ENCODE measurements at regions not wholly inside any gene's neighbourhood (a gene's known extent, or its start where the extent isn't known, plus 50 kb on each side); places are given as distances from the start of the nearest gene placed in this dataset.

DNA sequence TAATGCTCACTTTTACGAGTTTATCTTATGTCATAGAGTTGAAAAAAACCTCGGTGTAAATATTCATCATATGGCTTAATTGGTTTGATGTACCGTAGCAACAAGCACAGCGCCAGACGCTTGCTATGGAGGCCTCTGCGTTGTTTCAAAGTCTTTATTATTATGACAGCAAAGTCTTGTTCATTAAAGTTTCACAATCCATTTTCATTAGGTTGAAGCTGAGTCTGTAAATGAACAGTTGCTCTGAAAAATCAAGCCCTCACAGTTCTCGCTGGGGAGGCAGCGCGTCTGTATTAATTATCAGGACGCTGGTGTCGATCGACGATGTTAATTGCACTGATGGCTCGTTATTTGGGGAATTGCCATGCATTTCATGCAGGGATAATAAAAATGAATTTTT lies 185.6 kb downstream of the INSC start:
- in situ Hi-C loops (cut with HindIII; ENCODE audit: low pct_unique_long_range_greater_than_20kb, low sequenced_read_pairs) = no loop called here
- no peak for TF ChIP-seq JUND (IDR thresholded peaks at IDR 0.05; ENCODE audit: low read depth)
- no peak for DNase-seq (ENCODE audit: low read depth in 1 of 2, low spot score in 1 of 2)

DNA sequence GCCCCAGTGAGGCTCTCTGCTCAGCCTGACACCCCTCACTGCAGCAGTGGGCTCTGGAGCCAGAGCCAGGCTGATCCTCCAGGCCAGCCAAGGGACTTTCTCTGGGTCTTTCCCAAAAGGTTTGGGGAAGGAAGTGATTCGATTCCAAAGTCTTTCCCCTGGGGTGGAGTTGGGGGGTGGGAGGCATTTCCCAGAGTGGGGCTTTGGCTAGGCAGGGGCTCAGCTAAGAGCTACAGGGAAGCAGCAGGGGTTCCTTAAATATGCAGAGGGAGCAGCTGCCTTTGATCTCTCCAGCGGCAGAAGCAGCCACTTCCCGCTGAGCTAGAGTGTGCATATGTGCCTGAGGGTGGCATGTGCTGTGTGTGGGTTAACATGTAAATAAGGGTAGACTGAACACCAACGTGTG lies 192.9 kb downstream of the INSC start:
- TF ChIP-seq JUND (IDR thresholded peaks at IDR 0.05; ENCODE audit: low read depth) = no peak
- in situ Hi-C loops (cut with HindIII; ENCODE audit: low pct_unique_long_range_greater_than_20kb, low sequenced_read_pairs) = no loop called here
- no peak for DNase-seq (ENCODE audit: low read depth in 1 of 2, low spot score in 1 of 2)

DNA sequence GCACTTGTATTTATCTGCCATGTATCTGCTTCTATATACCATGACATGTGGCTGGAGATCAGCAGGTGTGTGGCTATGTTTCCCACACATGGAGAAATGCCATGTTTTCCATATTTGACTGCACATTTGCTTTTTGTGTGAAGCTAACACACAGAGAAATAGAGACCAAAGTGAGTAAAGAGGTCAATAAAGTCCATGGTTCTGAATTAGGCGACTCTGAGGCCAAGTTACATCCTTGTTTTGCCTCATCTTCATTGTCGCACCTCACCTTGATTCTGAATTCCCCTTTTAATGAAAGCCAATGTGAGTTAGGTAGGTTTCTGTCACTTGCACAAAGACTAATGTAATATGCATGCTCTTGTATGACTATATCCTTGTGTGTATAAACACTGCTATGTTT lies 194.1 kb downstream of the INSC start:
- no peak for DNase-seq (ENCODE audit: low read depth in 1 of 2, low spot score in 1 of 2)
- in situ Hi-C loops (cut with HindIII; ENCODE audit: low pct_unique_long_range_greater_than_20kb, low sequenced_read_pairs) = no loop called here
- no peak for TF ChIP-seq JUND (IDR thresholded peaks at IDR 0.05; ENCODE audit: low read depth)

DNA sequence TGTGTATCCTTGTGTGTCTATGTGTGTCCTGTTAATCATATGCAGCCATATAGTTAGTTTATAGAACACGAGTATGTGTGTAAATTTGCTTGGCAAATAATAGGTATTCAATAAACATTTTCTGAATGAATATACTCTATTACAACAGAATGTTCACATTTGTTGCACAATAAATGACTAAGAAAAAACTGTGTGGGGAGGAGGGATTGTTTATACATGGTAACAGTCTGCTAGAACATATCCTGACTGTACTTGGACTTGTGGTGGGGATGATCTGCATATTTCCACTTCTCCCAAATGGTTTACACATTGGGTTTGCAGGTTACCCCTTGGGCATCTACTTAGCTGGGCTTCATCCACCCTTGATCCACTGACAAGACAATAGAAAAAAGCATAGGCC lies 194.6 kb downstream of the INSC start:
- no peak for DNase-seq (ENCODE audit: low read depth in 1 of 2, low spot score in 1 of 2)
- TF ChIP-seq JUND (IDR thresholded peaks at IDR 0.05; ENCODE audit: low read depth) = no peak
- in situ Hi-C loops (cut with HindIII; ENCODE audit: low pct_unique_long_range_greater_than_20kb, low sequenced_read_pairs) = no loop called here

DNA sequence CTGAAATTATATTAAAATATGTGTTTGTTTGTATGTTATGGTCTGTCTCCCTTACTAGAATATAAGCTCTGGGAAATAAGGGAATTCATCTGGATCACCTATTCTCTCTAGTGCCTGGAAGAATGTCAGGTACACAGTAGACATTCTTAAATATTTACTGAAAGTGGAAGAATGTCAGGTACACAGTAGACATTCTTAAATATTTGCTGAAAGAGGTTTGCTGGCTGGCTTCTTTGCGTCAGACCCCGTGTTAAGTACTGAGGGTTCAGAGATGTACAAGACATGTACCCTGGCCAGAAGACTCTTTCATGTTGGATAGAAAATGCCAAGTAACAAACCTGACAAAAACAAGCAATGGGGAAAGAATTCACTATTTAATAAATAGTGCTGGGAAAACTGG lies 199.1 kb downstream of the INSC start:
- in situ Hi-C loops (cut with HindIII; ENCODE audit: low pct_unique_long_range_greater_than_20kb, low sequenced_read_pairs) = no loop called here
- TF ChIP-seq JUND (IDR thresholded peaks at IDR 0.05; ENCODE audit: low read depth) = no peak
- DNase-seq (ENCODE audit: low read depth in 1 of 2, low spot score in 1 of 2) = peak in 1 of 2 experiments; percentile 76

DNA sequence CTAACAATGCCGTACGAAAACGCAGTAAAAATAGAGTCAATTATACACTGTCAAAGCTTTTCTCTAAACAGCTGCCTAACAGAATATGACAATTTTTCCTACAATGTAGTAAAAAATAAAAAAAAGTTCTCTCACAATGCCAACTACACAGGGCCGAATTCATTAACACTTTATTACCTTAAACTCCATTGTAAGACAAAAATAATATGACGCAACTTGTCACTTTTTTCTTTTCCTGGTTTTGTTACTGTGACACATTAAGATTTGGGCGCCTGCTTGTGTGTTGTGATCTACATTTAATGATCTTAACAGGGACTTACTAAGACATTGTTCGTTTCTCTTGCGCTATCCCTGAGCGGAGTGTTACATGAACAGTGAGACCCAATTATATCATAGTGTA lies 204.1 kb downstream of the INSC start:
- no peak for TF ChIP-seq JUND (IDR thresholded peaks at IDR 0.05; ENCODE audit: low read depth)
- no peak for DNase-seq (ENCODE audit: low read depth in 1 of 2, low spot score in 1 of 2)
- in situ Hi-C loops (cut with HindIII; ENCODE audit: low pct_unique_long_range_greater_than_20kb, low sequenced_read_pairs) = no loop called here

DNA sequence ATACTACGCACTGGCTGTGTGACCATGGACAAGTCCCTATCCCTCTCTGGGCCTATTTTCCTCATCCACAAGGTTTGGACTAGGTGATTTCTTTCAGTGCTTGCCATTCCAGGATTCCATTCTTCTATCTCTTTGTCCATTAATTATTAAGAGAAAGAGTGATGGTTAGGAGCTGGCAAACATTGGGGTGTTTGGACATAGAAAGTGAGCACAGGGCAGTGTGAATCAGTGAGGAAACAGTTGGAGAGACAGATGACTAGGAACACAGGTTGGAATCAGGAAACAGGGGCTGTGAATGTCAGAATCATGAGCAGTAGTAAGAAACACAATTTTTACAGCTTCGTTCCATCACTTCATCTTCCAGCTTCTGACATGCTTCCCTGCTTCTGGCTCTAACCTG lies 211.8 kb downstream of the INSC start:
- DNase-seq (ENCODE audit: low read depth in 1 of 2, low spot score in 1 of 2) = no peak
- TF ChIP-seq JUND (IDR thresholded peaks at IDR 0.05; ENCODE audit: low read depth) = no peak
- in situ Hi-C loops (cut with HindIII; ENCODE audit: low pct_unique_long_range_greater_than_20kb, low sequenced_read_pairs) = no loop called here

DNA sequence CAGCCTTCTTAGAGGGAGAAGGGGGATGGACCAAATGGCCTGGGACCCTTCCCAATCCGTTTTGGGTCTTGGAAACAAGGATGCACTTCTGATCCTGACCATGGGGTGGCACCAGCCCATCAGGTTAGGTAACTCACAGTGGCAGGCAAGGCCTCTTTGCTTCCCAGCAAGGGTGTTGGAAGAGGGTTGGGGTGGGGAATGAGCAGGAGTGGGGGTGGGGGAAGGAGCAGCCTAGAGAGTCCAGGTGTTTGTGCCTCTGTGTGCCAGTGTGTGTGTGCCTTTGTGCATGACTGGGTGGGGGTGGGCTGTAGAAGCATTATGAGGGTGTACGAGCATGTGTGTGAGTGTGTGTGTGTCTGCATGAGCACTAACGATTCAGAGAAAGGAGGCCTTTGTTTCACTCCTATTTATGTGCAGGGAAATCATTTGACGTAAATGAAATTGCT lies 213.1 kb downstream of the INSC start:
- peak; percentile 30 to 83 for DNase-seq (ENCODE audit: low read depth in 1 of 2, low spot score in 1 of 2)
- TF ChIP-seq JUND (IDR thresholded peaks at IDR 0.05; ENCODE audit: low read depth) = no peak
- in situ Hi-C loops (cut with HindIII; ENCODE audit: low pct_unique_long_range_greater_than_20kb, low sequenced_read_pairs) = no loop called here

DNA sequence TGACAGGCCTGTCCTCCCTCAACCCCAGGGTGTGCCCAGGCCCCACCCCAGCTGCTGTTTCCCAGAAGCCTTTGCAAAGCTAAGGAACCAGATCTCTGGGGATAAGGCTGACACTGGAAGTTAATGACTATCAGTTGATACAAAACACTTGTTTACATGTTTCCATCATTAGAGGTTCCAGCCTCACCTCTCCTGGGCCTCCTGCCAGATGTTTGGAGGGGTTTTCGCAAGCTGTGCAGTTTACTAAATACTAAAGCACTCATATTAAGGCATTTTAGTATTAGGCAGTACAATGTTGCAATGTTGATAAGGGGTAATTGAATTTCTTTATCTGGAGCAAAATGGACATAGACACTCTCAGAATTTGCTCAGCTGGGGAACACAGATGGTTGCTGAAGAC lies 218.7 kb downstream of the INSC start:
- in situ Hi-C loops (cut with HindIII; ENCODE audit: low pct_unique_long_range_greater_than_20kb, low sequenced_read_pairs) = no loop called here
- TF ChIP-seq JUND (IDR thresholded peaks at IDR 0.05; ENCODE audit: low read depth) = no peak
- DNase-seq (ENCODE audit: low read depth in 1 of 2, low spot score in 1 of 2) = no peak

DNA sequence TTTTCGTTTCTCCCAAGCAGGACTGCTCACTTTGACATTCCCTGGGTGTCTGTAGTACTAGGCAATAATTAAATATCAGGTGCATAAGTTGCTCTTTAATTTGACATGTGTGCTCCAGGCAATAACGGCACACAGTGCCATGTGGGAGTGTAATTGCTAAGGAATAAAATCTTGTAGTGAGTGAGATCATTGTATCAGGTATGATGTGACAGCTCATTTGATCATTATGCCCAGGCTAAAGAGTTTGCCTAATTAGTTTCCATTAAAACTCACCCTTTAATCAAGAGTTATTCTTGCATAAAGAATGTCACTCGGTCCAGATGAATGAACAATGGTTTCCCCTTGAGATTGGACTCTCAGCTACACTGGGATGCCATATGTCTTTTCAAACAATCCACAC lies 220.0 kb downstream of the INSC start:
- in situ Hi-C loops (cut with HindIII; ENCODE audit: low pct_unique_long_range_greater_than_20kb, low sequenced_read_pairs) = no loop called here
- no peak for TF ChIP-seq JUND (IDR thresholded peaks at IDR 0.05; ENCODE audit: low read depth)
- DNase-seq (ENCODE audit: low read depth in 1 of 2, low spot score in 1 of 2) = no peak

DNA sequence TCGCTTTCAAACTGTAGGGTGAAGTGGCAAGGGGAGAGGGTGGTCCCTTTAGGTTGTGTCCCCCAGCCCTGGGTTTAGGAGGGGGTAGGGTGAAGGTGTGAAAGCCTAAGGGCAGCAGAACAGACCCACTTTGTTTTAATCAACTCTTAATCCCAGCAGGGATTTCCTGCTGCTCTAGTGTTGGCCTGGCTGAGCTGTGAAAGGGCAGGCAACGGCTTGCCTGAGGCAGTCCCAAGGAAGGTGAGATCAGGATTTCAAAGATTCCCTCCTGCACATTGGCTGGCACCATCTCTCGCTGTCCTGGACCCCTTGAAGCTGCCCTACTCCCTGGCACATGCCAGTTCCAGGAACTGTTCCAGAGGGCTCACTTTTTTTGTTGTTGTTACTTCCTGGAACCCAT lies 221.3 kb downstream of the INSC start:
- in situ Hi-C loops (cut with HindIII; ENCODE audit: low pct_unique_long_range_greater_than_20kb, low sequenced_read_pairs) = no loop called here
- DNase-seq (ENCODE audit: low read depth in 1 of 2, low spot score in 1 of 2) = no peak
- no peak for TF ChIP-seq JUND (IDR thresholded peaks at IDR 0.05; ENCODE audit: low read depth)

DNA sequence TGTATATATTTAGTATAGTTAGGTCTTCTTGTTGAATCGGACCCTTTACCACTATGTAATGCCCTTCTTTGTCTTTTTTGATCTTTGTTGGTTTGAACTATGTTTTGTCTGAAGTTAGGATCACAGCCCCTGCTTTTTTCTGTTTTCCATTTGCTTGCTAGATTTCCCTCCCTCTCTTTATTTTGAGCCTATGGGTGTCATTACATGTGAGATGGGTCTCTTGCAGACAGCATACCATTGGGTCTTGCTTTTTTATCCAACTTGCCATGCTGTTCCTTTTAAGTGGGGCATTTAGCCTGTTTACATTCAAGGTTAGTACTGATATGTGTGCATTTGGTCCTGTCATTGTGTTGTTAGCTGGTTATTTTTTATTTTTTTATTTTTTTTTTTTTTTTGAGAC lies 224.6 kb downstream of the INSC start:
- no peak for DNase-seq (ENCODE audit: low read depth in 1 of 2, low spot score in 1 of 2)
- in situ Hi-C loops (cut with HindIII; ENCODE audit: low pct_unique_long_range_greater_than_20kb, low sequenced_read_pairs) = no loop called here
- no peak for TF ChIP-seq JUND (IDR thresholded peaks at IDR 0.05; ENCODE audit: low read depth)

DNA sequence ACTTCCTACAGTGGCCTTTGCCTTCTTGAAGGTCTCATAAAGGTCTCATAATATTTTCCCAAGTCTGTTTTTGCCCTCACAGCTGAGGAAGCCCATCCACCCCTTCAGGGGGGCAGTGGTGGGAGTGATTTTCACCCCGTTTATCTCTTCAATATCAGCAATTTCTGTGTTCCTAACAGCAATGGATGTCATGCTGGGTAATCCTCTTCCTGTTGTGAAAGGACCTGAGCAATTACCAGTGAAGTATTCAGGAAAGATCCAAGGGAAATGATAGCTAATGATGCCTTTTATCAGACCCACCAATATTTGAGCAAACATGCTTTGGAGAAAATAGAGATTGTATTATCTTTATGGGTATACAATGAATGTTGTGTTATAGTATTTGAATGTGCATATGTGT lies 226.9 kb downstream of the INSC start:
- TF ChIP-seq JUND (IDR thresholded peaks at IDR 0.05; ENCODE audit: low read depth) = no peak
- no peak for DNase-seq (ENCODE audit: low read depth in 1 of 2, low spot score in 1 of 2)
- in situ Hi-C loops (cut with HindIII; ENCODE audit: low pct_unique_long_range_greater_than_20kb, low sequenced_read_pairs) = no loop called here

DNA sequence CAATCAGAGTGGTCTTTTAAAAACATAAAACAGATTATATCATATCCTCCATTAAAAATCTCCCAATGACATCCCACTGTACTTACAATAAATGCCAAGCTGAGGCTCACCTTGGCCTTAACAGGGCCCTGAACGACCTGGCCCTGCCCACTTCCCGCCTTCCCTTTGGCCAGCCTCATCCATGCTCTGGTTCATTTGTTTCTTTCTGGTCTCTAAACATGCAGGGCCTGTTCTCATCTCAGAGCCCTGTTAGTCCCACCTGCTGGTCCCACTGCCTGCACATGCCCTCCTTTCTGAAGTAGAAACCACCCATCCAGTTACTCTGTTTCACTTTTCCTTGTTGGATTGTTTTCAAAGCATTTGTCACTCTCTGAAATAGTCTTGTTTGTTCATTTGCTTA lies 227.4 kb downstream of the INSC start:
- no peak for DNase-seq (ENCODE audit: low read depth in 1 of 2, low spot score in 1 of 2)
- TF ChIP-seq JUND (IDR thresholded peaks at IDR 0.05; ENCODE audit: low read depth) = no peak
- in situ Hi-C loops (cut with HindIII; ENCODE audit: low pct_unique_long_range_greater_than_20kb, low sequenced_read_pairs) = no loop called here

DNA sequence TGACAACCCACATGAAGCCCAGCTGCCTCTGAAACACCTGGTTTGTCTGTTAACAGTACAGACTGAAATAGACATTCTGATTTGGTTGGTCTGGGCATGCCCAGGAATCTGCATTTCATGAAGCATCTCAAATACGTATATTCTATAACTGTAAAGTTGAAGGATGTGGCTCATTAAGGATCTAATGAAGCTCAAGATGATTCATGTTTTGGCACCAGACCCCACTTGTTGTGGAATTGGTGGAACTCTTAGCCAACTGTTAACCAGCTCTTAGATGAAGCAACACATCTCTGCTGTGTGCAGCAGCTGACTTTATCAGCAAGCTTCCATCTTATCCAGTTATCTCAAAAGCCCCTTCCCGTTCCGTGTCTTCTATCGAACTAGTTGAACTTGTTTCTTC lies 232.2 kb downstream of the INSC start:
- no peak for TF ChIP-seq JUND (IDR thresholded peaks at IDR 0.05; ENCODE audit: low read depth)
- in situ Hi-C loops (cut with HindIII; ENCODE audit: low pct_unique_long_range_greater_than_20kb, low sequenced_read_pairs) = no loop called here
- DNase-seq (ENCODE audit: low read depth in 1 of 2, low spot score in 1 of 2) = no peak
